H1 (cell line): ENCODE measurements at regions not wholly inside any gene's neighbourhood (a gene's known extent, or its start where the extent isn't known, plus 50 kb on each side); places are given as distances from the start of the nearest gene placed in this dataset.

Source experiments
- CTCF ChIA-PET: fragments of 300-600 bp; sonication (Branson Sonifier 250); formaldehyde crosslinking; loops from one replicate; lab custom pipeline; 2021; ENCODE audit not compliant: partially characterized antibody; lab: Charles Lee
- POLR2A ChIA-PET: fragments of 300-600 bp; sonication (Branson Sonifier 250); formaldehyde crosslinking; loops from one replicate; lab custom pipeline; 2021; ENCODE audit warnings: inconsistent platforms; ENCODE audit not compliant: partially characterized antibody; lab: Charles Lee
- DNase-seq, 2 experiments: peaks; one replicate each; pipeline versions ENCODE4 v3.0.0 to v3.0.0-alpha.2; 2010 to 2022; ENCODE audit warnings: low spot score in 2 of 2, low read depth in 1 of 2, mixed read lengths in 1 of 2
- FAIRE-seq: peaks from 2 replicates; lab custom pipeline; 2011; peaks lifted over from hg19 to GRCh38; lab: Jason Lieb, UNC
- H2AFZ ChIP-seq: 2 replicates; pipeline ENCODE4 v1.8.1; 2012; ENCODE audit warnings: low read length, inconsistent platforms
- H2AK5ac ChIP-seq: 2 replicates; pipeline ENCODE4 v1.6.1; 2013; ENCODE audit warnings: low read depth, low read length
- H2BK120ac ChIP-seq: replicated peaks from 2 replicates; pipeline ENCODE3; 2013; ENCODE audit warnings: low read depth, low read length, inconsistent platforms
- H2BK12ac ChIP-seq: 2 replicates; pipeline ENCODE4 v1.6.1; 2013; ENCODE audit warnings: low read depth, low read length
- H2BK15ac ChIP-seq: 2 replicates; pipeline ENCODE4 v1.6.1; 2013; ENCODE audit warnings: low read length
- H2BK20ac ChIP-seq: 2 replicates; pipeline ENCODE4 v1.6.1; 2013; ENCODE audit warnings: low read length
- H2BK5ac ChIP-seq: 2 replicates; pipeline ENCODE4 v1.6.1; 2013; ENCODE audit warnings: low read depth, low read length
- H3K14ac ChIP-seq: 2 replicates; pipeline ENCODE4 v1.6.1; 2013; ENCODE audit warnings: inconsistent platforms; ENCODE audit not compliant: insufficient read length
- H3K18ac ChIP-seq: 2 replicates; pipeline ENCODE4 v1.6.1; 2013; ENCODE audit warnings: low read length; ENCODE audit errors: extremely low read depth
- H3K23ac ChIP-seq: 2 replicates; pipeline ENCODE4 v1.6.1; 2013; ENCODE audit warnings: inconsistent platforms; ENCODE audit not compliant: insufficient read length
- H3K23me2 ChIP-seq: 2 replicates; pipeline ENCODE4 v1.6.1; 2013; ENCODE audit warnings: low read depth, low read length
- H3K27ac ChIP-seq: 2 replicates; pipeline ENCODE4 v1.6.1; 2011; ENCODE audit warnings: low read depth, low read length, inconsistent platforms
- H3K27me3 ChIP-seq, 4 experiments: replicated peaks in 1 of 4; 1 replicate in 1 of 4; 2 replicates in 3 of 4; pipeline versions ENCODE4 v1.6.1 to v1.8.1; 2011 to 2013; ENCODE audit warnings: low read length in 3 of 4, mild to moderate bottlenecking in 3 of 4, inconsistent platforms in 2 of 4, mixed read lengths in 2 of 4, moderate library complexity in 1 of 4; ENCODE audit not compliant: control insufficient read depth in 3 of 4, insufficient read depth in 3 of 4; ENCODE audit errors: extremely low read depth in 1 of 4
- H3K36me3 ChIP-seq, 4 experiments: 2 replicates each; pipeline versions ENCODE4 v1.6.1 to v1.8.1; 2011 to 2013; ENCODE audit warnings: mild to moderate bottlenecking in 4 of 4, low read length in 3 of 4, moderate library complexity in 2 of 4, control low read depth in 1 of 4, inconsistent platforms in 1 of 4; ENCODE audit not compliant: insufficient read depth in 4 of 4, control insufficient read depth in 2 of 4
- H3K4ac ChIP-seq: replicated peaks from 2 replicates; pipeline ENCODE3; 2013; ENCODE audit warnings: low read length, low read depth, mixed read lengths, inconsistent platforms; ENCODE audit not compliant: insufficient read length
- H3K4me1 ChIP-seq, 4 experiments: replicated peaks in 1 of 4; 1 replicate in 1 of 4; 2 replicates in 3 of 4; pipeline versions ENCODE4 v1.6.1 to v1.8.1; 2011 to 2013; ENCODE audit warnings: low read length in 3 of 4, inconsistent platforms in 2 of 4, mixed read lengths in 1 of 4; ENCODE audit not compliant: insufficient read depth in 4 of 4, control insufficient read depth in 3 of 4
- H3K4me2 ChIP-seq, 2 experiments: 2 replicates each; pipeline versions ENCODE4 v1.6.1 to v1.8.1; 2011 to 2013; ENCODE audit warnings: low read depth in 2 of 2, low read length in 2 of 2, control low read depth in 1 of 2, inconsistent platforms in 1 of 2, mild to moderate bottlenecking in 1 of 2; ENCODE audit not compliant: insufficient read depth in 1 of 2
- H3K4me3 ChIP-seq, 4 experiments: fragments of 200-600, 300-600 bp in 1 of 4; sonication (generic), shearing (Covaris generic), sonication (Bioruptor Twin) in 1 of 4; 2 replicates each; pipeline versions ENCODE4 v1.5.1 to v1.8.1; 2011 to 2016; ENCODE audit warnings: low read length in 4 of 4, low read depth in 3 of 4, control low read depth in 2 of 4, inconsistent platforms in 2 of 4, mild to moderate bottlenecking in 2 of 4, mixed read lengths in 1 of 4, moderate library complexity in 1 of 4; ENCODE audit not compliant: insufficient read depth in 2 of 4; ENCODE audit errors: extremely low read depth in 1 of 4
- H3K56ac ChIP-seq: replicated peaks from 2 replicates; pipeline ENCODE3; 2013; ENCODE audit warnings: low read depth, mild to moderate bottlenecking, mixed read lengths, low read length, inconsistent platforms; ENCODE audit not compliant: insufficient read length
- H3K79me1 ChIP-seq: 2 replicates; pipeline ENCODE4 v1.6.1; 2013; ENCODE audit warnings: low read depth, low read length, control low read depth
- H3K79me2 ChIP-seq, 2 experiments: 2 replicates each; pipeline versions ENCODE4 v1.6.1 to v1.8.1; 2012 to 2013; ENCODE audit warnings: low read length in 2 of 2, mild to moderate bottlenecking in 2 of 2, inconsistent platforms in 1 of 2; ENCODE audit not compliant: insufficient read depth in 2 of 2, control insufficient read depth in 1 of 2
- H3K9ac ChIP-seq, 4 experiments: replicated peaks in 1 of 4; 1 replicate in 1 of 4; 2 replicates in 3 of 4; pipeline versions ENCODE4 v1.6.1 to v1.8.1; 2011 to 2013; ENCODE audit warnings: low read depth in 3 of 4, low read length in 3 of 4, control low read depth in 2 of 4, mild to moderate bottlenecking in 2 of 4, moderate library complexity in 2 of 4, inconsistent platforms in 1 of 4; ENCODE audit errors: extremely low read depth in 1 of 4
- H3K9me3 ChIP-seq, 2 experiments: 2 replicates each; pipeline versions ENCODE4 v1.6.1 to v1.8.1; 2012 to 2013; ENCODE audit warnings: mild to moderate bottlenecking in 2 of 2, moderate library complexity in 2 of 2, control low read depth in 1 of 2, inconsistent platforms in 1 of 2, low read depth in 1 of 2, low read length in 1 of 2, mixed read lengths in 1 of 2; ENCODE audit not compliant: insufficient read depth in 2 of 2
- H4K20me1 ChIP-seq, 2 experiments: replicated peaks in 1 of 2; 2 replicates each; pipeline versions ENCODE3 to v1.8.1; 2011 to 2013; ENCODE audit warnings: inconsistent platforms in 2 of 2, low read length in 2 of 2, mild to moderate bottlenecking in 1 of 2; ENCODE audit not compliant: insufficient read depth in 2 of 2, control insufficient read depth in 1 of 2
- H4K5ac ChIP-seq: 2 replicates; pipeline ENCODE4 v1.6.1; 2013; ENCODE audit warnings: low read length, low read depth, mixed read lengths, inconsistent platforms; ENCODE audit not compliant: insufficient read length
- H4K8ac ChIP-seq: 2 replicates; pipeline ENCODE4 v1.8.0; 2013; ENCODE audit warnings: mild to moderate bottlenecking, moderate library complexity, low read length, inconsistent platforms; ENCODE audit not compliant: insufficient read depth; ENCODE audit errors: extremely low read depth
- H4K91ac ChIP-seq: replicated peaks from 2 replicates; pipeline ENCODE3; 2013; ENCODE audit warnings: low read length, mixed read lengths, inconsistent platforms; ENCODE audit not compliant: insufficient read length
- BACH1 ChIP-seq: IDR thresholded peaks from 2 replicates; pipeline ENCODE4 v1.6.1; 2012; ENCODE audit warnings: low read length, improper control_type of control experiment
- GABPA ChIP-seq: IDR thresholded peaks from 2 replicates; pipeline ENCODE4 v1.6.1; 2011; ENCODE audit warnings: mild to moderate bottlenecking, low read length, moderate library complexity, borderline replicate concordance; ENCODE audit not compliant: insufficient read depth
- GTF2F1 ChIP-seq: IDR thresholded peaks from 2 replicates; pipeline ENCODE4 v1.6.1; 2012; ENCODE audit warnings: low read depth, low read length, improper control_type of control experiment, borderline replicate concordance
- HDAC6 ChIP-seq: IDR thresholded peaks from one replicate; pipeline ENCODE4 v1.7.1; 2012; ENCODE audit warnings: low read depth, mild to moderate bottlenecking, inconsistent platforms, low read length, moderate library complexity
- KDM4A ChIP-seq: IDR thresholded peaks from one replicate; pipeline ENCODE4 v1.7.1; 2012; ENCODE audit warnings: low read depth, mild to moderate bottlenecking, moderate library complexity, low read length, inconsistent platforms; ENCODE audit not compliant: severe bottlenecking
- NRF1 ChIP-seq: IDR thresholded peaks from 2 replicates; pipeline ENCODE4 v1.6.1; 2011; ENCODE audit warnings: mild to moderate bottlenecking, low read depth, low read length, improper control_type of control experiment
- POLR2A ChIP-seq, 2 experiments: IDR thresholded peaks; 1 replicate in 1 of 2; 2 replicates in 1 of 2; pipeline ENCODE4 v1.6.1; 2011; ENCODE audit warnings: low read depth in 2 of 2, low read length in 2 of 2, mild to moderate bottlenecking in 2 of 2; ENCODE audit errors: control extremely low read depth in 1 of 2
- POU5F1 ChIP-seq: IDR thresholded peaks from 2 replicates; pipeline ENCODE4 v1.6.1; 2011; ENCODE audit warnings: low read depth, mild to moderate bottlenecking, low read length, moderate library complexity
- RFX5 ChIP-seq: IDR thresholded peaks from 2 replicates; pipeline ENCODE4 v1.6.1; 2011; ENCODE audit warnings: low read depth, low read length, improper control_type of control experiment, borderline replicate concordance
- SAP30 ChIP-seq: fragments of 300-600 bp; sonication (generic); IDR thresholded peaks from 2 replicates; pipeline ENCODE4 v1.7.1; 2012; ENCODE audit warnings: low read length, moderate library complexity, mild to moderate bottlenecking, inconsistent platforms; ENCODE audit not compliant: insufficient read depth, insufficient replicate concordance
- SIN3A ChIP-seq, 2 experiments: IDR thresholded peaks in 1 of 2; conservative IDR thresholded peaks in 1 of 2; 2 replicates each; pipeline ENCODE4 v1.6.1; 2011 to 2012; ENCODE audit warnings: low read length in 2 of 2, improper control_type of control experiment in 1 of 2, low read depth in 1 of 2, mild to moderate bottlenecking in 1 of 2
- TAF7 ChIP-seq: optimal IDR thresholded peaks from 2 replicates; pipeline ENCODE3; 2011; ENCODE audit warnings: low read depth, mild to moderate bottlenecking, inconsistent platforms, low read length, moderate library complexity, borderline replicate concordance
- WGBS, 2 experiments: shearing (Covaris generic) in 1 of 2; methylation state at CpG; one replicate each; pipeline versions ENCODE4 v1.1.6 to v1.1.7; 2013 to 2015; ENCODE audit warnings: low lambda C conversion rate in 2 of 2, mixed read lengths in 2 of 2, inconsistent platforms in 1 of 2, low coverage in 1 of 2, missing lambda C conversion rate in 1 of 2; ENCODE audit not compliant: insufficient replicate concordance in 2 of 2, insufficient coverage in 1 of 2, insufficient read length in 1 of 2; ENCODE audit errors: extremely low coverage in 1 of 2, missing lambda C conversion rate in 1 of 2; 5-methylcytosine and 5-hydroxymethylcytosine counted together

DNA sequence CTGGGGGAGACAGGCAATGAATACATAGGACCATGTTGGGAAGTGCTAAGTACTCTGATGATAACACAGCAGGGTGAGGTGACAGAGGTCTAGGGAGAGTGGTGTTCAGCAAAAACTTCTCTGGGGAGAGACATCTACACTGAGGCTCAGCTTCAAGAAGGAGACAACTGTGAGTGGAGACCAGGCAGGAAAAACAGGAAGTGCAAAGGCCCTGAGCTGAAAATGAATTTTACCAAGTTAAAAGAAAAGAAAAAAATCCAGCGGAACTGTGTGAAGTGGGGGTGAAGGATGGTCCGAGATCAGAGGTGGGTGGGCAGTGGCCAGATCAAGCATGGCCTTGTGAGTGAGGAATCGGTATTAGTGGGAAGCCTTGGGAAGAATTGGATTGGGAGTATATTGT is 110.1 kb upstream of the CLSTN2 start:
- Histone ChIP-seq H3K9me3 (no peaks in the 10 kb centered on the region), H3K23me2 (0 out of 2 replicates have a peak, but pooled peaks cover 2% of the 10 kb centered on the region), H3K18ac (no peak overlapping the region), H3K27me3 (no peaks in the 10 kb centered on the region), H4K5ac (no peak overlapping the region), H4K91ac (no peak overlapping the region), H3K4me2 (no peak overlapping the region), H4K8ac (no peak overlapping the region), H2BK120ac (no peak overlapping the region), H3K79me1 (no peaks in the 10 kb centered on the region; the same call in 1 of the 2 replicates), H2BK20ac (no peak overlapping the region), H3K9ac (no peak overlapping the region), H3K4ac (no peak overlapping the region), H3K23ac (no peak overlapping the region), H3K4me1 (no peaks in the 10 kb centered on the region), H2BK5ac (no peak overlapping the region), H3K4me3 (no peak overlapping the region), H2BK12ac (no peak overlapping the region), H2AK5ac (no peak overlapping the region), H2BK15ac (no peak overlapping the region), H4K20me1 (no peaks in the 10 kb centered on the region), H3K36me3 (no peaks in the 10 kb centered on the region), H3K56ac (no peak overlapping the region), H3K27ac (no peak overlapping the region), H2AFZ (no peak overlapping the region), H3K79me2 (no peaks in the 10 kb centered on the region), H3K14ac (no peak overlapping the region)
- DNase-seq (no peak), FAIRE-seq (no peak)
- POLR2A ChIA-PET = no interaction called here
- no peak for TF ChIP-seq SIN3A (conservative IDR thresholded peaks at IDR 0.05 in 1 of 2, IDR thresholded peaks at IDR 0.05 in 1 of 2; ENCODE audit: low read depth in 1 of 2, low read length in 2 of 2)
- no peak for TF ChIP-seq NRF1
- no peak for TF ChIP-seq KDM4A
- no peak for TF ChIP-seq POLR2A (IDR thresholded peaks at IDR 0.05; ENCODE audit: control extremely low read depth in 1 of 2, low read depth in 2 of 2, low read length in 2 of 2)
- no peak for TF ChIP-seq HDAC6
- no peak for TF ChIP-seq BACH1
- no peak for TF ChIP-seq GABPA
- TF ChIP-seq SAP30 = no peak
- TF ChIP-seq GTF2F1 = no peak
- TF ChIP-seq TAF7 = no peak
- TF ChIP-seq RFX5 = no peak
- no peak for TF ChIP-seq POU5F1
- WGBS, 2 experiments = 87% methylated on average over 3 of the region's 3 CpGs; no CpG with 5 or more reads in 1 of the 2 experiments
- CTCF ChIA-PET = no interaction called here
